ENCODE measurements at regions not wholly inside any gene's neighbourhood (a gene's known extent, or its start where the extent isn't known, plus 50 kb on each side); places are given as distances from the start of the nearest gene placed in this dataset.

DNA sequence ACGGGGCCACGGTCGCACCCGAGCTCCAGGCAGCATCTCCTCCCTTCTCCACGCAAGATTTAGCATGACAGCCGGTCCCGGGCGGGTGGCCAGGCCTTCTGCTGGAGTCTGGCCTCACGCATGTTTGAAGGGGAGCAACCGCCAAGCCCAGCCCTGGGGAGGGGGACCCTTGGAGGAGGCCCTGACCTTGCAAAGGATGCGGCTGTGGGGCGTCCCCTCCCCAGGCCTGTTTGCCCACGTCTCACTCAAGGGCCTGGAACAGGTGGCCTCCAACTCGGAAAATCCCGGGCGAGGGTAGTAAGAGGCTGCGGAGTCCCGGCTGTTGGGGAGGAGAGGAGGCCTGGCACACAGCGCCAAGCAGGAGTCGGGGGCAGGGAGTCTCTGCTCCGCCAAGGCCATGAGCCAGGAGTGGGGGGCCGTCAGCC lies 50.6 kb upstream of the DPYSL4 start:
- FAIRE-seq: no peak
- POLR2A ChIA-PET: no interaction called here
- CTCF ChIA-PET: no interaction called here

DNA sequence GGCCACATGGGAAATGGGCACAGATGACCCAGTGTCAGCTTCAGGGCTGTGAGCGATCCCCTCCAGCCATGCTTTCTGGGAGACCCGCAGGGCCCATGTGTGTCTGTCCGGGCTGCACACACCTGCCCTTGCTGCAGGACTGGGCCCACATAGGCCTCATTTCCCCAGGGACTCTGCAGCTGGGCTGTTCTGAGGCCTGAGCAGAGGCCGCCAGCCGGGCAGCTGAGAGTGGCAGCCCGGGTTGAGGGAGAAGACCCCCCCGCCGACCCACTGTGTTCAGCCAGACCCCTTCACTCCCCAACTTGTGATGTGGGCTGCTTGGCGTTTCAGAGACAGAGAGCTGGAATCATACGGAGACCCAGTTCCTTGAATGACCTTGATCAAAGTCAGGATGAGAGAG lies 50.1 kb upstream of the DPYSL4 start:
- dilution Hi-C loops (cut with MboI; ENCODE audit: extremely low pct_ligation_motif_present, low sequenced_read_pairs) (no loop called here), intact Hi-C loops (cut with micrococcal nuclease) (no loop called here)
- DNase-seq (ENCODE audit: low read depth, low spot score): no peak
- Histone ChIP-seq H3K4me2 (ENCODE audit: insufficient read depth, low read length) (no peak overlapping the region), H3K27ac (ENCODE audit: insufficient read depth, low read depth, low read length) (no peak overlapping the region), H3K79me2 (ENCODE audit: control insufficient read depth, insufficient read depth, low read length) (no peaks in the 10 kb centered on the region), H3K9ac (replicated peaks; ENCODE audit: extremely low read depth, insufficient read depth, low read length) (no peak overlapping the region), H3K9me1 (replicated peaks; ENCODE audit: control insufficient read depth, extremely low read depth, insufficient read depth, low read length) (no peaks in the 10 kb centered on the region), H3K27me3 (ENCODE audit: control insufficient read depth in 2 of 2, insufficient read depth in 2 of 2, low read length in 2 of 2) (no peaks in the 10 kb centered on the region), H3K4me3 (replicated peaks in 1 of 3; ENCODE audit: insufficient read depth in 1 of 3, low read depth in 1 of 3, low read length in 3 of 3) (no peak overlapping the region), H2AFZ (ENCODE audit: low read depth, low read length) (no peak overlapping the region), H3K9me3 (replicated peaks; ENCODE audit: control insufficient read depth, insufficient read depth, low read length) (no peaks in the 10 kb centered on the region), H3K4me1 (ENCODE audit: control insufficient read depth, extremely low read depth, insufficient read depth, low read length) (no peaks in the 10 kb centered on the region), H4K20me1 (replicated peaks; ENCODE audit: control insufficient read depth, extremely low read depth, insufficient read depth, low read length) (no peaks in the 10 kb centered on the region), H3K36me3 (ENCODE audit: control insufficient read depth in 2 of 2, extremely low read depth in 1 of 2, insufficient read depth in 2 of 2, low read length in 2 of 2) (no peaks in the 10 kb centered on the region)
- CTCF ChIA-PET: no interaction called here
- POLR2A ChIA-PET: no interaction called here
- no TSS peak for BruUV-seq (replicated peaks)
- TF ChIP-seq EZH2 (IDR thresholded peaks at IDR 0.05; ENCODE audit: borderline replicate concordance, low read depth, low read length, severe bottlenecking): no peak
- TF ChIP-seq POLR2AphosphoS5 (IDR thresholded peaks at IDR 0.05; ENCODE audit: insufficient read depth, low read depth, low read length): no peak
- TF ChIP-seq GATA2 (IDR thresholded peaks at IDR 0.05; ENCODE audit: insufficient read depth, insufficient read length, low read depth, low read length): no peak
- TF ChIP-seq FOS (IDR thresholded peaks at IDR 0.05; ENCODE audit: borderline replicate concordance, insufficient read depth, low read length): no peak
- no peak for TF ChIP-seq JUN (IDR thresholded peaks at IDR 0.05; ENCODE audit: borderline replicate concordance, insufficient read depth, insufficient read length, low read depth)
- no peak for TF ChIP-seq POLR2A (IDR thresholded peaks at IDR 0.05; ENCODE audit: low read depth, low read length)
- TF ChIP-seq MYC (IDR thresholded peaks at IDR 0.05; ENCODE audit: low read depth, low read length): no peak
- TF ChIP-seq, protein P1, sequence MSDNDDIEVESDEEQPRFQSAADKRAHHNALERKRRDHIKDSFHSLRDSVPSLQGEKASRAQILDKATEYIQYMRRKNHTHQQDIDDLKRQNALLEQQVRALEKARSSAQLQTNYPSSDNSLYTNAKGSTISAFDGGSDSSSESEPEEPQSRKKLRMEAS (IDR thresholded peaks at IDR 0.05; ENCODE audit: insufficient read depth, insufficient read length): no peak
- TF ChIP-seq, protein P2, sequence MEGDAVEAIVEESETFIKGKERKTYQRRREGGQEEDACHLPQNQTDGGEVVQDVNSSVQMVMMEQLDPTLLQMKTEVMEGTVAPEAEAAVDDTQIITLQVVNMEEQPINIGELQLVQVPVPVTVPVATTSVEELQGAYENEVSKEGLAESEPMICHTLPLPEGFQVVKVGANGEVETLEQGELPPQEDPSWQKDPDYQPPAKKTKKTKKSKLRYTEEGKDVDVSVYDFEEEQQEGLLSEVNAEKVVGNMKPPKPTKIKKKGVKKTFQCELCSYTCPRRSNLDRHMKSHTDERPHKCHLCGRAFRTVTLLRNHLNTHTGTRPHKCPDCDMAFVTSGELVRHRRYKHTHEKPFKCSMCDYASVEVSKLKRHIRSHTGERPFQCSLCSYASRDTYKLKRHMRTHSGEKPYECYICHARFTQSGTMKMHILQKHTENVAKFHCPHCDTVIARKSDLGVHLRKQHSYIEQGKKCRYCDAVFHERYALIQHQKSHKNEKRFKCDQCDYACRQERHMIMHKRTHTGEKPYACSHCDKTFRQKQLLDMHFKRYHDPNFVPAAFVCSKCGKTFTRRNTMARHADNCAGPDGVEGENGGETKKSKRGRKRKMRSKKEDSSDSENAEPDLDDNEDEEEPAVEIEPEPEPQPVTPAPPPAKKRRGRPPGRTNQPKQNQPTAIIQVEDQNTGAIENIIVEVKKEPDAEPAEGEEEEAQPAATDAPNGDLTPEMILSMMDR (IDR thresholded peaks at IDR 0.05; ENCODE audit: extremely low read depth in 1 of 2, insufficient read depth in 1 of 2, low read depth in 1 of 2, low read length in 2 of 2): no peak
- FAIRE-seq: no peak

More for the DNA sequence above, 50.6 kb upstream of the DPYSL4 start:
- no peaks in the 10 kb centered on the region for H3K36me3 ChIP-seq (ENCODE audit: control insufficient read depth in 2 of 2, extremely low read depth in 1 of 2, insufficient read depth in 2 of 2, low read length in 2 of 2)
- no peak overlapping the region for H3K4me2 ChIP-seq (ENCODE audit: insufficient read depth, low read length)
- no TSS peak for BruUV-seq (replicated peaks)
- no peaks in the 10 kb centered on the region for H3K27me3 ChIP-seq (ENCODE audit: control insufficient read depth in 2 of 2, insufficient read depth in 2 of 2, low read length in 2 of 2)
- no peak for DNase-seq (ENCODE audit: low read depth, low spot score)
- no peak overlapping the region for H2AFZ ChIP-seq (ENCODE audit: low read depth, low read length)
- no peaks in the 10 kb centered on the region for H3K4me1 ChIP-seq (ENCODE audit: control insufficient read depth, extremely low read depth, insufficient read depth, low read length)
- intact Hi-C loops (cut with micrococcal nuclease) (no loop called here), dilution Hi-C loops (cut with MboI; ENCODE audit: extremely low pct_ligation_motif_present, low sequenced_read_pairs) (no loop called here)
- no peak overlapping the region for H3K27ac ChIP-seq (ENCODE audit: insufficient read depth, low read depth, low read length)
- no peaks in the 10 kb centered on the region for H3K79me2 ChIP-seq (ENCODE audit: control insufficient read depth, insufficient read depth, low read length)
- no peaks in the 10 kb centered on the region for H4K20me1 ChIP-seq (replicated peaks; ENCODE audit: control insufficient read depth, extremely low read depth, insufficient read depth, low read length)
- H3K9ac ChIP-seq (replicated peaks; ENCODE audit: extremely low read depth, insufficient read depth, low read length): no peak overlapping the region
- no peaks in the 10 kb centered on the region for H3K9me3 ChIP-seq (replicated peaks; ENCODE audit: control insufficient read depth, insufficient read depth, low read length)
- TF ChIP-seq FOS (IDR thresholded peaks at IDR 0.05; ENCODE audit: borderline replicate concordance, insufficient read depth, low read length) (no peak), POLR2A (IDR thresholded peaks at IDR 0.05; ENCODE audit: low read depth, low read length) (no peak)
- no peaks in the 10 kb centered on the region for H3K9me1 ChIP-seq (replicated peaks; ENCODE audit: control insufficient read depth, extremely low read depth, insufficient read depth, low read length)
- H3K4me3 ChIP-seq (replicated peaks in 1 of 3; ENCODE audit: insufficient read depth in 1 of 3, low read depth in 1 of 3, low read length in 3 of 3): no peak overlapping the region

Measured in endothelial cell of umbilical vein (primary cell).